Heart right ventricle (tissue), 16 donors: ENCODE measurements at regions not wholly inside any gene's neighbourhood (a gene's known extent, or its start where the extent isn't known, plus 50 kb on each side); places are given as distances from the start of the nearest gene placed in this dataset.

Experiments used
- ATAC-seq, 8 donors: fragments of 200-7000 bp; cut with Tn5 transposase; one replicate each; pipeline ENCODE4 v1.9.1; 2020; ENCODE audit warnings: mild to moderate bottlenecking in 8 of 8, moderate library complexity in 8 of 8, moderate number of reproducible peaks in 1 of 8
- DNase-seq, 2 donors: peaks; one replicate each; pipeline ENCODE4 v3.0.0-alpha.2; 2020
- H3K27ac ChIP-seq, 10 donors: fragments of 200-600 bp; sonication (generic) in 2 of 10; one replicate each; pipeline versions ENCODE4 v1.5.0 to v1.8.0; 2020 to 2022; ENCODE audit warnings: mild to moderate bottlenecking in 3 of 10
- H3K27me3 ChIP-seq, 7 donors: fragments of 200-600 bp; one replicate each; pipeline ENCODE4 v1.8.0; 2021 to 2022; ENCODE audit warnings: mild to moderate bottlenecking in 2 of 7
- H3K36me3 ChIP-seq, 9 donors: fragments of 200-600 bp; sonication (generic) in 1 of 9; one replicate each; pipeline versions ENCODE4 v1.5.0 to v1.8.0; 2020 to 2022; ENCODE audit warnings: mild to moderate bottlenecking in 2 of 9
- H3K4me1 ChIP-seq, 9 donors: fragments of 200-600 bp; sonication (generic) in 1 of 9; one replicate each; pipeline versions ENCODE4 v1.5.0 to v1.8.0; 2020 to 2022; ENCODE audit warnings: mild to moderate bottlenecking in 4 of 9
- H3K4me3 ChIP-seq, 10 donors: fragments of 200-600 bp; sonication (generic) in 2 of 10; one replicate each; pipeline versions ENCODE4 v1.5.0 to v1.8.0; 2020 to 2022; ENCODE audit warnings: mild to moderate bottlenecking in 7 of 10, moderate library complexity in 2 of 10
- H3K9me3 ChIP-seq, 11 donors: fragments of 200-600 bp in 10 of 11; sonication (generic) in 2 of 11; one replicate each; pipeline versions ENCODE4 v1.5.0 to v1.8.0; 2013 to 2022; ENCODE audit warnings: mild to moderate bottlenecking in 2 of 11, control low read depth in 1 of 11, moderate library complexity in 1 of 11
- WGBS, 2 donors: extraction: QIAGEN DNeasy Blood & Tissue Kit; methylation state at CpG; one replicate each; pipeline ENCODE4 v1.1.7; 2013; ENCODE audit warnings: inconsistent platforms in 1 of 2; 5-methylcytosine and 5-hydroxymethylcytosine counted together
- intact Hi-C, 10 donors: fragments of 100-400 bp; cut with DNase I; formaldehyde crosslinking; loops; one replicate each; pipeline versions ENCODE4 v1.11.1 to v1.14.2; 2022
- TF ChIP-seq, protein P1 (sequence below), 9 donors: fragments of 200-600 bp; sonication (generic) in 2 of 9; IDR thresholded peaks; one replicate each; pipeline versions ENCODE4 v1.5.0 to v1.8.0; 2021 to 2022; ENCODE audit warnings: antibody characterized with exemption in 9 of 9, mild to moderate bottlenecking in 5 of 9, moderate library complexity in 1 of 9
- donor health status: Arrhythmogenic right ventricular cardiomyopathy.
- donor health status: ischemic (EF 13 %, LVEDD 7.1; RV severe dilation, severe dysfunction).
- donor health status: healthy with polysubstance abuse.
- donor health status: DM: no; HTN: yes; CAD: no.
- donor health status: DM: no; HTN: no; CAD: no.
- donor health status: ischemic (EF 25% LVEDD 6.9; RV normal size, moderate dysfunction).
- donor health status: ischemic (EF 25% LVEDD 5.7; RV mildly dilated, moderate dysfunction).
- donor health status: healthy.
- donor health status: DM: yes; HTN: yes; CAD: no.
- donor health status: Ischemic cardiomyopathy.
- donor health status: ischemic (EF 35%, LVEDD 5.7; RV mildly dilated, moderate dysfunction).
- donor health status: nonischemic (EF 11% LVEDD 7.7; RV severe dilation, severe dysfunction).
- donor health status: DM: yes; HTN: yes; CAD: no.
- donor health status: PGD.
- donor health status: ischemic (EF 29% LVEDD 5.4; RV normal size, mild dysfunction).
- donor health status: nonischemic (EF 23%, LVEDD 6.1; RV moderate dilation, normal function).

DNA sequence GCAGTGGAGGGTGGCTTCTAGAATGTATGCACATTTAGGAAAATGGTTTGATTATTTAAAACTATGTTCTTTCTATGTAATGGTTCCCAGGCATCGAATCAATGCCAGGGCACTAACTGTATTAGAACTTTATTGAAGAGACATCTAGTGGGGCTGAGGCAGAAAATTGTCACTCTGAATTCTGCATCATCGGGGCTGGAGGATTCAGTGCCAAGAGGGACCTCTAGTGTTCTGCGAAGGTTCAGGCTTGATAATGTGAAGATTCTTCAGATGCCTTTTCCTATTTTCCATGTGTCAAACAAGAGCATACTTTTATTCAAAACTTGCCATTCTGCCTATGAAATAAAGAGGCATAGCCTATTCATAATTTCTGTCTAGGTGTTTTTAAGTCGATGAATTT, 146.3 kb downstream of the CAND1 start:
- Histone ChIP-seq H3K27me3 (no peaks in the 10 kb centered on the region), H3K4me3 (no peak overlapping the region), H3K4me1 (peaks cover 0 to 26% (median 10%) of the 10 kb centered on the region in 9 donors), H3K36me3 (no peaks in the 10 kb centered on the region), H3K9me3 (peaks cover 0 to 7% (median 0%) of the 10 kb centered on the region in 11 donors), H3K27ac (no peak overlapping the region)
- TF ChIP-seq, protein P1, sequence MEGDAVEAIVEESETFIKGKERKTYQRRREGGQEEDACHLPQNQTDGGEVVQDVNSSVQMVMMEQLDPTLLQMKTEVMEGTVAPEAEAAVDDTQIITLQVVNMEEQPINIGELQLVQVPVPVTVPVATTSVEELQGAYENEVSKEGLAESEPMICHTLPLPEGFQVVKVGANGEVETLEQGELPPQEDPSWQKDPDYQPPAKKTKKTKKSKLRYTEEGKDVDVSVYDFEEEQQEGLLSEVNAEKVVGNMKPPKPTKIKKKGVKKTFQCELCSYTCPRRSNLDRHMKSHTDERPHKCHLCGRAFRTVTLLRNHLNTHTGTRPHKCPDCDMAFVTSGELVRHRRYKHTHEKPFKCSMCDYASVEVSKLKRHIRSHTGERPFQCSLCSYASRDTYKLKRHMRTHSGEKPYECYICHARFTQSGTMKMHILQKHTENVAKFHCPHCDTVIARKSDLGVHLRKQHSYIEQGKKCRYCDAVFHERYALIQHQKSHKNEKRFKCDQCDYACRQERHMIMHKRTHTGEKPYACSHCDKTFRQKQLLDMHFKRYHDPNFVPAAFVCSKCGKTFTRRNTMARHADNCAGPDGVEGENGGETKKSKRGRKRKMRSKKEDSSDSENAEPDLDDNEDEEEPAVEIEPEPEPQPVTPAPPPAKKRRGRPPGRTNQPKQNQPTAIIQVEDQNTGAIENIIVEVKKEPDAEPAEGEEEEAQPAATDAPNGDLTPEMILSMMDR (IDR thresholded peaks at IDR 0.05) = peak in 8 of 9 donors; percentile 28 to 63 (median 50)
- peak in 1 of 2 donors; percentile 33 for DNase-seq
- intact Hi-C loops = loop anchor here in 6 of 10 donors (2.0 to 10.0 kb wide), 3 partner anchors 58 to 61 kb away; no protein-coding TSS in a partner anchor
- WGBS, 2 donors = 31 to 32% methylated on average over 4 of the region's 4 CpGs
- peak in 7 of 8 donors; percentile 58 to 77 (median 71) for ATAC-seq

DNA sequence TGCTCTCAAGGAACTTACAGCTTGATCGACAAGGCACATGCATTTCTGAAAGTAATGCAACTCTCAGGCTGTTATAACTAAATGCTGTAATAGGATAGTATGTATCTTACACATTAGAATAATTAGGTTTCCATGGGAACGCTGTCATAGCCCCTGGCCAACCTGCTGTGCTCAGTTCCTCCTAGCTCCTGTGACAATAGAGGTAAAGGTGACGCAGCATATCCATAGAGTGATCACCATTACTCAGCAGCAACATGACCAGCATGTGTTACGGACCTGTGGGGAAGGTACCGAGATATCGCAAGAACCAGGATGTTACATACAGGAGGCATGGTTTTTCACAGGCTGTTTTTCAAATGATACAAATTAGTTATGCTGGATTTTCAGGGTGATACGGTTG, 150.7 kb downstream of the CAND1 start:
- WGBS, 2 donors = 93 to 95% methylated on average over 7 of the region's 7 CpGs
- Histone ChIP-seq H3K9me3 (no peaks in the 10 kb centered on the region), H3K27me3 (no peaks in the 10 kb centered on the region), H3K27ac (no peak overlapping the region), H3K36me3 (no peaks in the 10 kb centered on the region), H3K4me3 (no peak overlapping the region), H3K4me1 (peaks cover 0 to 6% (median 0%) of the 10 kb centered on the region in 9 donors)
- TF ChIP-seq, protein P1 (IDR thresholded peaks at IDR 0.05) = no peak
- intact Hi-C loops = loop anchor here in 5 of 10 donors (5.0 to 10.0 kb wide), 3 partner anchors 63 to 525 kb away; no protein-coding TSS in a partner anchor
- DNase-seq = no peak
- ATAC-seq = no peak

DNA sequence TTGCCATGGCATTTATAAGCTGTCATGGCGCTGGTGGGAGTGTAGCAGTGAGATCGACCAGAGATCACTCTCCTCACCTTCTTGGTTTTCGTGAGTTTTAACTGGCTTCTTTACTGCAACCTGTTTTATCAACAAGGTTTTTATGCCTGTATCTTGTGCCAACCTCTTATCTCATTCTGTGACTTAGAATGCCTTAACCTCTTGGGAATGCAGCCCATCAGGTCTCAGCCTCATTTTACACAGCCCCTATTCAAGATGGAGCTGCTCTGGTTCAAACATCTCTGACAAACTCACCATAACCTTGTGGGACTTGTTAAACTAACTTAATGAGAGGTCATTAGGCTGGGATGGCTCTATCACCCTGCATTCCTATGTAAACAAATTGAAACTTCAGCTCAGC, 151.3 kb downstream of the CAND1 start:
- TF ChIP-seq, protein P1 (IDR thresholded peaks at IDR 0.05) = no peak
- 85 to 90% methylated on average over 3 of the region's 3 CpGs for WGBS, 2 donors
- Histone ChIP-seq H3K4me1 (peaks cover 0 to 3% (median 0%) of the 10 kb centered on the region in 9 donors), H3K27ac (no peak overlapping the region), H3K36me3 (no peaks in the 10 kb centered on the region), H3K4me3 (no peak overlapping the region), H3K27me3 (no peaks in the 10 kb centered on the region), H3K9me3 (no peaks in the 10 kb centered on the region)
- DNase-seq (no peak), ATAC-seq (no peak)
- intact Hi-C loops = loop anchor here in 2 of 10 donors (10.0 kb wide), 1 partner anchor 524 kb away; no protein-coding TSS in a partner anchor

DNA sequence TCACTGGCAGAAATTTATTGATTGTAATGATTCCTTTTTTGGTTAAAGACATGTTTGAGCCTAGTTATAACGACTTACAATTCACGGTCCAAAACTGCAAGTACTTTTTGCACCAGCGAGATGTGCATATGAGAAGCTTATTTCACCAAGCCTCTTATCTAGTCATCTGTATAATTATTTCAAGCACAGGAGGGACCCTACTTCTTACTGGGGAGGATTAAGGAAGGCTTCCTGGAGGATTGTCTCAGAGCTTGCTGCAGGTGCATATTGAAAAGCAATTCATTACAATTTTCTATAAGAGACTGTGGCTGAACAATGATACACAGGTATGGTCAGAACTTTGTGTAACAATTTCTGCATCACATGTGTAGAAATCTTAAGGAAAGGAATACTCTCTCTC, 152.9 kb downstream of the CAND1 start:
- 82 to 84% methylated on average over 3 of the region's 3 CpGs for WGBS, 2 donors
- Histone ChIP-seq H3K4me3 (no peak overlapping the region), H3K4me1 (peaks cover 0 to 19% (median 6%) of the 10 kb centered on the region in 9 donors), H3K9me3 (no peaks in the 10 kb centered on the region), H3K27ac (no peak overlapping the region), H3K36me3 (no peaks in the 10 kb centered on the region), H3K27me3 (no peaks in the 10 kb centered on the region)
- ATAC-seq (no peak), DNase-seq (no peak)
- intact Hi-C loops = loop anchor here in 2 of 10 donors (10.0 kb wide), 1 partner anchor 523 kb away; no protein-coding TSS in a partner anchor
- TF ChIP-seq, protein P1 (IDR thresholded peaks at IDR 0.05) = no peak
